C4-2B (cell line): ENCODE measurements at regions not wholly inside any gene's neighbourhood (a gene's known extent, or its start where the extent isn't known, plus 50 kb on each side); places are given as distances from the start of the nearest gene placed in this dataset.

Source experiments
- CTCF ChIP-seq: fragments of 450-650 bp; conservative IDR thresholded peaks from 2 replicates; pipeline ENCODE4 v1.5.1; 2017; ENCODE audit warnings: mild to moderate bottlenecking
- ZFX ChIP-seq: fragments of 450-650 bp; IDR thresholded peaks from 2 replicates; pipeline ENCODE4 v1.6.1; 2017

- TF ChIP-seq CTCF (no peak), ZFX (no peak)
Observed at GRCh38 chr12:24374452-24374851, 425.0 kb upstream of the SOX5 start.
